Right ventricle myocardium superior (tissue), 1 donor: ENCODE measurements at regions not wholly inside any gene's neighbourhood (a gene's known extent, or its start where the extent isn't known, plus 50 kb on each side); places are given as distances from the start of the nearest gene placed in this dataset.

Experiments used
- ATAC-seq: fragments of 200-7000 bp; cut with Tn5 transposase; one replicate; pipeline ENCODE4 v1.9.1; 2020; ENCODE audit warnings: mild to moderate bottlenecking; ENCODE audit not compliant: poor library complexity
- DNase-seq: peaks from one replicate; pipeline ENCODE4 v3.0.0-alpha.2; 2020
- intact Hi-C: fragments of 100-400 bp; cut with DNase I; formaldehyde crosslinking; loops from one replicate; pipeline ENCODE4 v1.11.2; 2022
- donor health status: DM: no; HTN: yes; CAD: no; lungs with severe emphysema.

DNA sequence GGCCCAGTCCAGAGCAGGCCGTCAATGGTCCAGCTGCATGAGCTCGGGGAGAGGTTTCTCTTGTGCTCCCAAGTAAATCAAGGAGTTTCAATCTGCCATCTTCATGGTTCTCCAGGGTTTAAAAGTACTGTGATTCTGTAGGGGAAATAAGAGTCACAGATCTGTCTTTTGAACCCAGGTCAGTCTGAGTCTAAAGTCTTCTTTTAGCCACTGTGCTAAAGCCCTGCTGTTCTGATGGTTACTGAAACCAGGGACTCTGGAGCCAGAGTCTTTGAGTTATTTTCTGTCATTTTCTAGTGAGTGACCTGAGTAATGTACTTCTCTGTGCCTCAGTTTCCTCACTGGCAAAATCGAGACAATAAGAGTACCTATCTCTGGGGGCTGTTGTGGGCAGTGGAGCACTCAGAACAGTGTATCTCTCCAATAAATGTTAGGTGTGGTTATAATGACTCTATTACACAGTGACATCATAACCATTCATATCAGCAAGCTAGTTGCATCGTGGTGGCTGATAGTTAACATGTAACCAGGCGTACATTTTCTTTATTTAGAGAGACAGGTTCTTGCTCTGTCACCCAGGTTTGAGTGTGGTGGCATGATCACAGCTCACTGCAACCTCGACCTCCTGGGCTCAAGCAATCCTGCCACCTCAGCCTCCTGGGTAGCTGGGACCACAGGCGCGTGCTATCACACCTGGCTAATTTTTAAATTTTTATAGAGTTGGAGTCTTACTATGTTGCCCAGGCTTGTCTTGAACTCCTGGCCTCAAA is 74.6 kb upstream of the KCNG1 start:
- DNase-seq (no peak), ATAC-seq (no peak)
- intact Hi-C loops = no loop called here

DNA sequence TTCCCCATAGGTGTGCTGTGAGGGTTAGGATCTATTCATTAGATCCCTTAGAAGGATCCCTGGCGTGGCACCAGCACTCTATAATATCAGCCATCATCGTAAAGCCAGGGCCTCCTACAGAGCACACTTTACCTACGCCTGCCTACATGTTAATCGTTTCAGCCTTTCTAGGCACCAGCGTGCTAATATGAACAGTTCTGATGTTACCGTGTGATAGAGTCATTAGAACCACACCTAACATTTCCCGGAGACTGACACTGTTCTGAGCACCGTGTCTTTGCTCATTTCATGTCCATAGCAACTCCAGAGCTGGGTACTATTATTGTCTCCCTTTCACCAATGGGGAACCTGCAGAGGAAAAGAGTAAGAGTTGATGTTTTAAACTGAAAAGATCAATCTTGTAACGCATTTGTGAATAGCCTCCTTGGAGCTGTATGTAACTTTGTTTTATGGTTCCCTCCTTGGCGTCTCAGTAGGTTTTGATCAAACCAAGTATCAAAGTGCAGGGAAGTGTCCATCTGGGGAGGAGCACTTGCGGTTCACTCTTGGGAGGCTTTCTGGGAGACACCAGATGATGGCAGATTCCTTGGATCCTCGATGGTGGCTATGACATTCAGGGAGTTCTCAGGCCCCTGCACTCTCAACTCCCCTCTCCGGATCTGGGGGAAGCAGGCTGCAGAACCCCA is 73.8 kb upstream of the KCNG1 start:
- intact Hi-C loops = no loop called here
- DNase-seq (no peak), ATAC-seq (no peak)

DNA sequence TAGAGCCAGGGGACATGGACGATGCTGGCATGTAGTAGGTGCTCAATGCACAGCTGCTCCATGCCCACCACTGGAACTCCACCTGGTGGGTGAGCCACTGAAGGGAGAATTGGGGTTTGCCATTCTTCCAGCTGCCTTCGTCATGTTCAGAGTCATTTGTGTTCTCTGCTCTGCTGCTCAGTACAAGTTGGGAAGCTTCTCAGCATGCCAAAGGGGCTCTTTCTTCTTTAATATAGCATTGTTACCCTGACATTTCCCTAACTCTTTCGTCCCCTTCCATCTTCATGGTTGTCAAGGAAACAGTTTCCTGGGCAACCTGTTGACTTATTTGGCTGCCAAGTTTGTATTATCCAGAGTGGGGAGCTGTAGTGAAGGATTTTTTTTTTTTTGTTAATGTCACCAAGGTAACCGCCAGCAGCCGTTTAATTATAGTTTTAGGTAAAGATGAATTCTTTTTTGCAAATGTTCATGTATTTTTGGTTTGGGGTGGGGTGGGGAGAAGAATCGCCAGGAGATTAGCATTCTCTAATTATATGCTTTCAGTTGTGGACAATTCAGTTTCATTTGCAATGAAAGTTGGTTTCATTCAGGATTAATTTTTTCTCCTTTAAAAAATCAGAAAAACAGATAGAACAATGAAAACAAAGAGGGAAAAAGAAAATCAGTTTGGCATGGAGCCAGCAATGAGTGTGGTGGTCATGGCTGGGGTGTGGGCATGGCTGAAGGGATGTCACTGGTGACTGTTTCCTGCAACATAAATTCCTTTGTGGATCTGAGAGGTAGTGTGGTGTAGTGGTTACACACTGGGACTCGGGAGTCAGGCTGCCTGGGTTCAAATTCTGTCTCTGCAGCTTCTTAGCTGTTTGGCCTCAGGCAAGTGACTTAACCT is 73.0 kb upstream of the KCNG1 start:
- intact Hi-C loops = no loop called here

DNA sequence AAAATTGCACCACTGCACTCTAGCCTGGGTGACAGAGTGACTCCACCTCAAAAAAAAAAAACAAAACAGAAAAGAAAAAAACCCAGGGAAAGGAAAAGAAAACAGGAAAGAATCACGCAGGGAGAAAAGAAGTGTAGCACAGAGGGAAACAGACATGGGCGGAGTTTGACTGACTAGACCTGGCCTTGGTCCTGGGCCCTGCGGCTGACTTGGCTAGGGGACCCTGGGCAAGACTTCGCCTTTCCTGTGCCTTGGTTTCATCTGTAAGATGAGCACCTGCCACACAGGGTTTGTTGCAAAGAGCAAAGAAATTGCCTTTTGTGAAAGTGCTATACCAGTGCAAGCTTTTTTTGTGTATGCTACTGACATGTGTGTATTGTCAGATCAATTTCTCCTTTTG is 71.3 kb upstream of the KCNG1 start:
- intact Hi-C loops = no loop called here
- ATAC-seq = no peak
- DNase-seq = no peak

More for the DNA sequence above, 73.0 kb upstream of the KCNG1 start:
- DNase-seq = no peak
- no peak for ATAC-seq

DNA sequence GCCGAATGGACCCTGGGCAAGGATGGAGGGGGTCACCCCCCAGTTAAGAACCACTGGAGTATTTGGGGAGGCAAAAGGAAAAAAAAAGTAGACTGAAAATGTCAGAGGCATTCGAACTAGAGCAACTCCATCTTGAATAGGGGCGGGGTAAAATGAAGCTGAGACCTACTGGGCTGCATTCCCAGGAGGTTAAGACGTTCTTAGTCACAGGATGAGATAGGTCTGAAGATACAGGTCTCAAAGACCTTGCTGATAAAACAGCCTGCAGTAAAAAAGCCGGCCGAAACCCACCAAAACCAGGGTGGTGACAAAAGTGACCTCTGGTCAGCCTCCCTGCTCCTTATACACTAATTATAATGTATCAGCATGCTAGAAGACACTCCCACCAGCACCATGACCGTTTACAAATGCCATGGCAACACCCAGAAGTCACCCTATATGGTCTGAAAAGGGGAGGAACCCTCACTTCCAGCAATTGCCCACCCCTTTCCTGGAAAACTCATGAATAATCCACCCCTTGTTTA is 70.4 kb upstream of the KCNG1 start:
- ATAC-seq = no peak
- no peak for DNase-seq
- intact Hi-C loops = no loop called here

DNA sequence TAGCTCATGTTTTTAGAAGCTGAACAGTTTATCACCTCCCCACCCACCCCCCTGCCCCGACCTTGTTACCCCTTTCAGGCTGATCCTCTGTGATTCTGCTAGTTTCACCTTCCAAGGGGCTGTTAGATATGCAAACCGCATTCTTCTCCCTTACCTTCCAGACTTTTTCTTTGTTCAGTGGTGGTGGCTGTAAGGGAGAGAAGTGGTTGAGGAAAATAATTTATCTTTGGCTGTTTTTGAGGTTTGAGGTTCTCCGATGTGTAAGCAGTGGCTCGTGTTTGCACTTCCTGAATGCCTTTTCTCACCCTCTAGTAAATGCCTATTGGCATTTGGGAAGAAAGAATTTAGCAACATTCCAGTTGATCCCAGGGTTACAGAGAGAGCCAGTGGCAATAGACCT is 69.4 kb upstream of the KCNG1 start:
- ATAC-seq = no peak
- DNase-seq = no peak
- intact Hi-C loops = no loop called here

DNA sequence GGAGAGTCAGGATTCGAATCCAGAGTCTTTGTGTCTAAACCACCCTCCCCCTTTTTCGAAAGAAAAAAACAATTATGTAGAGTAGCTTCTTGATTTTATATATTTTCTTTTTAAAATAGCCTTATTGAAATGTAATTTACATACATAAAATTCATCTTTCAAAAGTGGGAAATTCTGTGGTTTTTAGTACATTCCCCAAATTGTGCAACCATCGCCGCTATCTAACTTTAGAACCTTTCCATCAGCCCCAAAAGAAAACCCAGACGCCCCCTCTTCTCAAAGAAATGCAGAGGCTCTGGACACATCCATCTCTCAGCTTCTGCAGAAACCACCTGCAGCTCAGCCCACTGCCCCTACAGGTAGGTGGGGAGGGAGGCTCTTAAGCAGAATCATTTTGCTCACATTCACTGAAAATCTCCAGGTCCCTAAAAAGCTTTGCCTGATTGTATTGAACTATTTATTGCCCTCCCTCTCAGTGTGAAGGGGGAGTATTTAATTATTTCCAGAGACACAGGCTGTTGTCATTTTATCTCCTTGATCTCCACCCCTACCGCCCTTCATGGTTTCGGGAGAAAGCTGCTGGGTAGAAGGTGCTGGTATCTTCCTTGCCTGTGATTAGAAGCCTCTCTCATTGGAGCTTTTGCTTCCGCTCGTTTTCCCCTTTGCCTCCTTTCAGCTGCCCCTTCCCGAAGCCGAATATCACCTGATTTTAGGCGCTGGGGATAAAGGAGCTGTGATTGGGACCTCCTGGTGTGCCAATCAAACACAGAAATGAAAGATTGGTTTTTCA is 68.7 kb upstream of the KCNG1 start:
- intact Hi-C loops = no loop called here
- DNase-seq = no peak
- ATAC-seq = no peak

DNA sequence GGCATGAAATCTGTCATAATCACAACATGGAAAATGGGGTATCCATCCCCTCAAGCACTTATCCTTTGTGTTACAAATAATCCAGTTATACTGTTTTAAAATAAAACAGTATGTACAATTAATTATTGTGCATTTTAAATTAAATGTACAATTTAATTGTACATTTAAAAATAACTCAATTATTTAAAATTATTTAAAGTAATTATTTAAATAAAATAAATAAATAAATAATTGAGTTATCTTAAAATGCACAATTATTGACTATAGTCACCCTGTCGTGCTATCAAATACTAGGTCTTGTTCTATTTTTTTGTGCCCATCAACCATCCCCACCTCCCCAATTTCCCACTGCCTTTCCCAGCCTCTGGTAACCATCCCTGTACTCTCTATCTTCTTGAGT is 66.9 kb upstream of the KCNG1 start:
- intact Hi-C loops = no loop called here
- ATAC-seq (no peak), DNase-seq (no peak)

DNA sequence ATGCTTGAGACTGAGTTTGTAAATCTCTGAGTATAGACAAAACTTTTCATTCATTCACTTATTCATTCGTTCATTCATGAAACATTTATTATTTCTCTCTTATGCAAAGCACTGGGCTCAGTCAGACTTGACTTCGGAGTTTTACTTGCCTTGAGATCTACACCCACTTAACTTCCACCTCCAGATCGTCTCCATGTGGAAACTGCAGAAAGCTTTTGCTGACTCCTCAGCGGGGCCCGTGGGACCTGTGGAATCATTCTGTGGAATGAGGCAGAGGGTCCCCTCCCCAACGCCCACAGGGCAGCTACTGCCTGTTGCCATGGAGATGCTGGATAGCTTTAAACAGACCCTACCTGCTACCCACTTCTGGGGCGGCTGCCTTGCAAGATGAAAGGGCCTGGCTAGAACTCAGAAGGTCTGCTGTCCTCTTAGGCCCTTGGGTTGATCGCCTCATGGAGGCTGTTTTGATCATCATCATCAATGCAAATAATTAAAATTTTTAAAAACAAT is 66.4 kb upstream of the KCNG1 start:
- intact Hi-C loops = no loop called here
- no peak for ATAC-seq
- no peak for DNase-seq

DNA sequence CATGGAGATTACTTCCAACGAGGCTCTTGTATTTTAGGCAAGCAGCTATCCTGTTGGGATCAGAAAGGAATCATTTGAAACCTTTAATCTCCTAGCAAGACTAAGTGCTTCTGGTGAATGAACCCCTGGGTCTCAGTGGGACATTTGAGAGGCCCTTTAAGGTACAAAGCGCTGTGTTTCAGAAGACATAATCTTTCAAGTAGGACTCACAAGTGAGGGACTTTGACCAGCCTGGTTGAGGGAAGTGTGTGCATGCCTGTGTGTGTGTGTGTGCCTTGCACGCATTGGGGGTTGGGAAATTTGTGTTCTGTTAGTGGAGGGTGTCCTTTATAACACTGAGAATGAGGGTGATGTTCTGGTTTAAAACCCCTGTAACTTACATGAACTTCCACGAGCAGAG is 64.4 kb upstream of the KCNG1 start:
- no peak for DNase-seq
- intact Hi-C loops = no loop called here
- ATAC-seq = no peak

DNA sequence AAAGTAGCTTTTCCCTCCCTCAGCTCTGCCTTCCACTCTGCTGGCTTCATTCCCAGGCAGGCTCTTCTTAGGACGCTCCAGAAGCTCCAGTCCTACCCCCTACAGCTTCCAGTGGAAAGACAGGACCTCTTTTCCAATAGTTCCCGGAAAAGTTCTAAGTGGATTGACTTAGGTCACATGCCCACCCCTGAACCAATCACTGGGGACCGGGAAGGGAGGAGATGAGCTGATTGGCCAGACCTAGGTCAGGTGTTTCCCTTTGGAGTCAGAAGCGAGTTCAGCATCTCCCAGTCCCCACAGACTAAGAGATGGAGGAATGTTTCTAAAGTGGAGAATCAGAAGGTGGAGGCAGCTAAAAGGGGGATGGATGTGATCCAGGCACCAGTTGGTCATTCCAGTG is 62.9 kb upstream of the KCNG1 start:
- DNase-seq (no peak), ATAC-seq (no peak)
- intact Hi-C loops = no loop called here

DNA sequence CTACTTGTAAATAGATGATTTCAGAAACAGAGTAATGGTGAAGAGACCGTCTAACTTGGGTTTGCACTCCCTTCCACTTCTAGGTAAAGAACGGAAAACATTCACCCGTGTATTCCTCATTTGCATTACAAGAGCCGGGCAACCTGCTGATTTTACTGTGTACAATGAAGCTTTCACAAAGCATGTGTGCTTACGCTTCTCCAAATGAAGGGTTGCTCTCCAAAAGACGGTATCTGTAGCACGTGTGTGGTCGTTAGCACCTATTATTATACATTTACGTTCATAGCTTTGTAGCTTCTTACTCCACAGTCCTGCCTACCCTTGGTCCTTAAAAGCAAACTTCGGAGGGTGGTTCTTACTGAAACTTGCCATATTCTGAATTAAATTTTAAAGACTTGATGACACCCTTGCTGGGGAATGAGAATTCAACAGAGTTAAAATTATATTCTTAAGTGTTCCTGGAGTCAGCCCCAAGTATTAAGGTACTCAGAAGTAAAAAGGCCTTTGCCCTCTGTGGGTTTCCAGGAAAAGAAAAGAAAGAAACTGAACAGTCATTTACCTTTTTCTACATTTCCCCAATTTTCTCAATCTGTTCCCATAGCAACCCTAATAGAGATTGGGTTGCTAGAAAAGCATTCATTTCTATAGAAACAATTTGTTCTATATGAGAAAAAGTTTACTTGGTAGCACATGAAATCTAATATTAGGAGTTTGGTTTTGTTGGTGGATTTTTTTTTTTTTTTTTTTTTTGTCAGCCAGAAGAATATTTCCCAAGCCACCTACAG is 61.9 kb upstream of the KCNG1 start:
- intact Hi-C loops = no loop called here
- ATAC-seq (no peak), DNase-seq (no peak)

DNA sequence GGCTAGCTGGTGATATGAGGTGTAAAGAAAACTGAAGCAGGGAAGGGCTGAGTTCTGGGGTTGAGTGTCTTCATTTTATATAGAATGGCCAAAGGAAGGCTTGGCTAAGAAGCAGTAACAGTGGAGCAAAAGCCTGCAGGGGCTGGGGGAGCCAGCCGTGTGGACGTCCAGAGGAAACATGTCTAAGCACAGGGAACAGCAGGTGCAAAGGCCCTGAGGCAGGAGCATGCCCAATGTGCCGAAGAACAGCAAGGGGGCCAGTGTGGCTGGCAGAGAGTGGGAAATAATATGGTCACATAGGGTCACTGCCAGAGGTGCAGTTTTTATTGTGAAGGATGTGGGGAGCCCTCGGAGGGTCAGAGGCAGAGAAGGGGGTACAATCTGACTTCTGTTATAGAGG is 60.5 kb upstream of the KCNG1 start:
- intact Hi-C loops = no loop called here
- no peak for ATAC-seq
- DNase-seq = no peak

DNA sequence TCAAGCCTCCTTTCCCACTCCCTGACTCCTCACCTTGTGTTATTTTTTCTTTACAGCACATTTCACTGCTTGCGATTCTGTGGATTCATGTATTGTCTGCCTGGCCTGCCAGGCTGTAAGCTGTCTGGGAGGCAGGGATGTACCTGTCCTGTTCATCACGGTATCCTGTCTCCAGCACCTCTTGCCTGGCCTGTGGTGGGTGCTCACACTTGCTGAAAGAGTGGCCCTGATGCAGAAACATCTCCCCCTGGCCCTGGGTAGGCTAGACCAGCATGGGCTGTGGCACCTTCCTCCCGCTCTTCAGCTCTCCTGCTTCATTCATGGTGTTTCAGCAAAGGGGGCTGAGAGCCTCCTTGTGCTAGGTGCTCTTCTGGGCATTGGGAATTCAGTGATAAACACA is 60.1 kb upstream of the KCNG1 start:
- ATAC-seq (no peak), DNase-seq (no peak)
- intact Hi-C loops = no loop called here

DNA sequence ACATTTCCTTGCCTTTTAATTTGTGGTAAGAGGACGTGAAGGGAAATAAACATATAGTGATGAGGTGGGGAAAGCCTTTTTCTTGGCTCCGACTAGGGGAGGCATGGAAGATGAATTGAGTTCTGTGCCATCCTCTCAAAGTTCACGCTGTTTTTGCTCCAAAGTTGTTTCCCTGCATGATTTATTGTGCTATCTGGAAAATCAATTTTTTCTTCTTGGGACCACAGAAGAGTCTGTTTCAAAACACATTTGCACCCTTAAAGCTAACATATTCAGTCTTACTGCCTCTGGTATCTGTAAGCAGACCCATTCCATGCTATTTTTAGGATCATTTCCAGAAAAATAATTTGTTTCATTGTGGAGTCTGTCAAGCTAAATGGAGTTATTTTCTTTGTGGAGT is 57.6 kb upstream of the KCNG1 start:
- ATAC-seq = no peak
- DNase-seq = no peak
- intact Hi-C loops = no loop called here

DNA sequence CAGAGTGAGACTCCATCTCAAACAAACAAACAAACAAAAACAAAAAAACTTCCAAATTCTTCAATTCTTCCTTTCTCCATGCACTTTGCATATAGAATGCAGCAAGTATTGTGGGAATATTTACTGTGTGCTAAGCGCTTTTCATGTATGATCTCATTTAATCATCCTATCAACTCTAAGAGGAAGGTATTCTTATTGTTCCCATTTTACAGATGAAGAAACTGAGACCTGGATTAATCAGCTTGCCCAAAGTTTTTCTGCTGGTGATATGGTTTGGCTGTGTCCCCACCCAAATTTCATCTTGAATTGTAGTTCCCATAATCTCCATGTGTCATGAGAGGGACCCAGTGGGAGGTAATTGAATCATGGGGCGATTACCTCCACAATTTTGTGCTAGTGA is 56.6 kb upstream of the KCNG1 start:
- no peak for ATAC-seq
- DNase-seq = no peak
- intact Hi-C loops = no loop called here

DNA sequence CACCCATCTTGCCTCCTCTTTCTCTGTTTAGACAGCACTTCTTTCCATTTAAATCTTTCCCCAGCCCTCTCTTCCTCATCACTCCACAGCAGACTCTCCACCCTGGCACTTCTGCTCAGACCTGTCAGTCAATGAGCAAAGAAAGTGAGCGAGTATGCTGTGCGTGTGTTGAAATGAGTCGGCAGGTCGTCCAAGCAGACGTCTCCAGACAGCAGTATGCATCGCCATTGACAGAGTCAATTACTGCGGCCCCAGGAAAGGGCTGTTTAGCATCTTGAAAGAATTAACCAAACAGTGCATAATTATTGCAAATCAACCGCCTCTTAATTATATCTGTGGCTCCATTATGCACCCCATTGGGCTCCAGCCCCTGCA is 54.8 kb upstream of the KCNG1 start:
- intact Hi-C loops = no loop called here
- DNase-seq (no peak), ATAC-seq (no peak)
